Trophoblast cell (in vitro differentiated cells and primary cell): ENCODE measurements at regions not wholly inside any gene's neighbourhood (a gene's known extent, or its start where the extent isn't known, plus 50 kb on each side); places are given as distances from the start of the nearest gene placed in this dataset.
"Not testable (repeated sequence)": the region's sequence is repeated elsewhere in the genome, so short reads cannot be mapped to it uniquely, and the experiment has no call there.

Experiments
- DNase-seq, 2 donors: peaks; one replicate each; pipeline ENCODE4 v3.0.0-alpha.2; 2016
- H2AFZ ChIP-seq: 2 replicates; pipeline ENCODE4 v1.6.1; 2013; ENCODE audit warnings: low read length, moderate library complexity, mild to moderate bottlenecking; ENCODE audit not compliant: insufficient read depth, poor library complexity
- H2AK5ac ChIP-seq: 2 replicates; pipeline ENCODE4 v1.6.1; 2013; ENCODE audit warnings: mild to moderate bottlenecking, low read length
- H2BK120ac ChIP-seq: 2 replicates; pipeline ENCODE4 v1.6.1; 2013; ENCODE audit warnings: low read length, mild to moderate bottlenecking, moderate library complexity; ENCODE audit not compliant: insufficient read depth, poor library complexity
- H2BK12ac ChIP-seq: 2 replicates; pipeline ENCODE4 v1.6.1; 2013; ENCODE audit warnings: mild to moderate bottlenecking, low read length, moderate library complexity
- H2BK5ac ChIP-seq: 2 replicates; pipeline ENCODE4 v1.6.1; 2013; ENCODE audit warnings: low read length, low read depth, moderate library complexity, mild to moderate bottlenecking; ENCODE audit not compliant: poor library complexity
- H3K14ac ChIP-seq: 2 replicates; pipeline ENCODE4 v1.6.1; 2013; ENCODE audit warnings: mild to moderate bottlenecking, low read length
- H3K18ac ChIP-seq: 2 replicates; pipeline ENCODE4 v1.6.1; 2013; ENCODE audit warnings: mild to moderate bottlenecking, low read length
- H3K23ac ChIP-seq: 2 replicates; pipeline ENCODE4 v1.6.1; 2013; ENCODE audit warnings: low read length
- H3K27ac ChIP-seq: 2 replicates; pipeline ENCODE4 v1.5.1; 2013; ENCODE audit warnings: low read depth, mild to moderate bottlenecking, inconsistent platforms, low read length, moderate library complexity
- H3K27me3 ChIP-seq: 2 replicates; pipeline ENCODE4 v1.6.1; 2013; ENCODE audit warnings: inconsistent platforms, mild to moderate bottlenecking, low read length, moderate library complexity; ENCODE audit not compliant: insufficient read depth
- H3K36me3 ChIP-seq, 2 experiments: 1 replicate in 1 of 2; 2 replicates in 1 of 2; pipeline ENCODE4 v1.6.1; 2013; ENCODE audit warnings: low read length in 2 of 2, mild to moderate bottlenecking in 2 of 2, moderate library complexity in 1 of 2; ENCODE audit not compliant: insufficient read depth in 2 of 2, control insufficient read depth in 1 of 2
- H3K4ac ChIP-seq: 2 replicates; pipeline ENCODE4 v1.6.1; 2013; ENCODE audit warnings: low read depth, mild to moderate bottlenecking, low read length, moderate library complexity
- H3K4me1 ChIP-seq, 2 experiments: 1 replicate in 1 of 2; 2 replicates in 1 of 2; pipeline ENCODE4 v1.6.1; 2013; ENCODE audit warnings: low read length in 2 of 2, mild to moderate bottlenecking in 2 of 2, moderate library complexity in 1 of 2; ENCODE audit not compliant: insufficient read depth in 2 of 2, control insufficient read depth in 1 of 2
- H3K4me2 ChIP-seq: 2 replicates; pipeline ENCODE4 v1.6.1; 2013; ENCODE audit warnings: inconsistent platforms, mild to moderate bottlenecking, low read length, moderate library complexity
- H3K4me3 ChIP-seq: 2 replicates; pipeline ENCODE4 v1.5.1; 2013; ENCODE audit warnings: mild to moderate bottlenecking, low read depth, low read length, inconsistent platforms
- H3K79me1 ChIP-seq: one replicate; pipeline ENCODE4 v1.6.1; 2013; ENCODE audit warnings: low read length
- H3K79me2 ChIP-seq: 2 replicates; pipeline ENCODE4 v1.6.1; 2013; ENCODE audit warnings: low read length, mild to moderate bottlenecking; ENCODE audit not compliant: control insufficient read depth, insufficient read depth, poor library complexity
- H3K9ac ChIP-seq: 2 replicates; pipeline ENCODE4 v1.6.1; 2013; ENCODE audit warnings: mild to moderate bottlenecking, low read length
- H3K9me3 ChIP-seq: 2 replicates; pipeline ENCODE4 v1.6.1; 2013; ENCODE audit warnings: low read depth, mild to moderate bottlenecking, control low read depth, inconsistent platforms, low read length; ENCODE audit not compliant: insufficient read depth
- H4K12ac ChIP-seq: 2 replicates; pipeline ENCODE4 v1.6.1; 2013; ENCODE audit warnings: low read depth, mild to moderate bottlenecking, low read length, moderate library complexity
- H4K8ac ChIP-seq: 2 replicates; pipeline ENCODE4 v1.6.1; 2013; ENCODE audit warnings: low read depth, mild to moderate bottlenecking, low read length, moderate library complexity
- H4K91ac ChIP-seq: one replicate; pipeline ENCODE4 v1.6.1; 2013; ENCODE audit warnings: low read depth, mild to moderate bottlenecking, low read length, moderate library complexity
- WGBS: extraction: QIAGEN DNeasy Blood & Tissue Kit; methylation state at CpG from one replicate; pipeline ENCODE4 v1.1.7; 2013; ENCODE audit warnings: missing lambda C conversion rate; ENCODE audit not compliant: insufficient read length, insufficient coverage; ENCODE audit errors: extremely low coverage; 5-methylcytosine and 5-hydroxymethylcytosine counted together

DNA sequence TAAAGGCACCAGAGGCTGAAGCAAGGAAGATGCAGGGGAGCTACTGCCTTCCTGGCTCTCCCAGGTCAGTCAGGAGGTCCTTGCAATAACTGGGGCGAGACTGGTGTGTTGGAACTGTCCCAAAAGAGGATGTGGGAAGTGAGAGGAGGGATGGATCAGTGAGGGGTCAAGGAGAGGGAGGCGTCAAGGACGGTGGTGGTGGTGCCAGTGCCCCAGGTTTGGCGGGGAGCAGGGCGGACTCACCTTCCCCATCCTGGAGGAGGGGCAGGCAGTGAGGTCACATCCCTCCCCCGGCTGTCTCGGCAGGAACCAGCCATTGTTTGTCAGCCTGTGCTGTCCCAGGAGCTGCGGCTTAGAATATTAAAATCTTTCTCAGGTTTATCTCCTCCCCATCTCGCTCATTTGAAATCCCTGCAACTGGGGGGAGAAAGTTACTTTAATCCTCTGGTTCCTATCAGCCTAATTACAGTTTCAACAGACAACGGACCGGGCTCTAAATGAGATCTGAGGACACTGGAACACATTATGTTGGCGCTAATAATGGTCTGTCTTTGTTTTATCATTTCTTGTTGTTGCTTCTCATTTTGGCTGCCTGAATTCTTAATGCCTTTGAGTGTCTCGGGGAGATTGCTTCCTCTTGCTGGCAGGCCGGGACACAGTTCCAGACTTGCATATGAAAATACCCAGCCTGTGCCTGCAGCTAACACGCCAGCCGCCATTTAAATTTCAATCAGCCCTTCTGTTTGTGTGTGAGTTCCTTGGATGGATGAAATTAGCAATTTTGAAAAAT is 387.5 kb downstream of the RPS24 start:
- Histone ChIP-seq H2BK5ac (no peak overlapping the region), H3K4me1 (peaks cover 11 to 18% of the 10 kb centered on the region in 2 experiments), H4K8ac (no peak overlapping the region), H3K27me3 (no peaks in the 10 kb centered on the region), H3K79me1 (peaks cover 14% of the 10 kb centered on the region), H3K9me3 (peaks cover 2% of the 10 kb centered on the region), H3K79me2 (no peaks in the 10 kb centered on the region), H3K27ac (no peak overlapping the region), H3K14ac (no peak overlapping the region), H2BK12ac (peak overlapping the region; percentile 58), H3K9ac (no peak overlapping the region), H3K36me3 (peaks cover 0 to 2% of the 10 kb centered on the region in 2 experiments), H4K91ac (peak overlapping the region; percentile 58), H4K12ac (no peak overlapping the region), H2AFZ (no peak overlapping the region), H3K18ac (no peak overlapping the region), H2BK120ac (peak overlapping the region; percentile 30), H3K4me2 (no peak overlapping the region), H2AK5ac (peak overlapping the region; percentile 37), H3K4me3 (no peak overlapping the region), H3K23ac (no peak overlapping the region), H3K4ac (no peak overlapping the region)
- no peak for DNase-seq
- WGBS = no CpG with 5 or more reads among the region's 16 CpGs

DNA sequence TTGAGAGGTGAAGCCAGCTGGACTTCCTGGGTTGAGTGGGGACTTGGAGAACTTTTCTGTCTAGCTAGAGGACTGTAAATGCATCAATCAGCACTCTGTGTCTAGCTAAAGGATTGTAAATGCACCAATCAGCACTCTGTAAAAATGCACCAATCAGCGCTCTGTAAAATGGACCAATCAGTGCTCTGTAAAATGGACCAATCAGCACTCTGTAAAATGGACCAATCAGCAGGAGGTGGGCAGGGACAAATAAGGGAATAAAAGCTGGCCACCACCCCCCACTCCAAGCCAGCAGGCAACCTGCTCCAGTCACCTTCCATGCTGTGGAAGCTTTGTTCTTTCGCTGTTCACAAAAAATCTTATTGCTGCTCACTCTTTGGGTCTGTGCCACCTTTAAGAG is 390.4 kb downstream of the RPS24 start:
- not testable (repeated sequence) for H2BK120ac ChIP-seq, H4K12ac ChIP-seq, H3K79me2 ChIP-seq, H3K79me1 ChIP-seq, DNase-seq, H3K36me3 ChIP-seq, H3K14ac ChIP-seq, H3K4me2 ChIP-seq, H3K4me1 ChIP-seq, H4K91ac ChIP-seq, H2BK12ac ChIP-seq, H3K4ac ChIP-seq, H2AK5ac ChIP-seq, H3K27ac ChIP-seq, H2AFZ ChIP-seq, H3K9me3 ChIP-seq, H3K4me3 ChIP-seq, H4K8ac ChIP-seq, H3K9ac ChIP-seq, H2BK5ac ChIP-seq, H3K23ac ChIP-seq, H3K18ac ChIP-seq, H3K27me3 ChIP-seq
- no CpG with 5 or more reads among the region's 2 CpGs for WGBS

DNA sequence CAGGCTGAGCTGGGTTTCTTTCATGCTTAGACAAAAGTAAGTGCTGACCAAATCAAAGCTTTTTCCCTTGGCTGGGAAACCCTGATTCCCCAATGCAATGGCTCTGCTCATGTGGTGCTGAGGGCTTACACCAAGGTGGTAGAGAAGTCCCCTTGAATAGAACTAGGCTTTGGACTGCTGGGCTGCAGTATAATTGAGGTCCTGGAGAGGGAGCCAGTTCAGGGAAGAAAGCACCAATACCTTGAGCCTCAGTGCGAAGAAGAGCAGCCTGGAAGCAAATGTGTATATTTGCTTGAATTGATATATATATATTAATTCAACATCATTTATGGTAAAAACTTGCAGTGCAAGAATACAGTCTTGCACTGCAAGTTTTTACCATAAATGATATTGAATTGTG is 391.1 kb downstream of the RPS24 start:
- no peak overlapping the region for H4K12ac ChIP-seq
- peak in 1 of 2 donors; percentile 6 for DNase-seq
- no peak overlapping the region for H3K23ac ChIP-seq
- no peaks in the 10 kb centered on the region for H3K9me3 ChIP-seq
- peaks cover 5% of the 10 kb centered on the region for H3K79me1 ChIP-seq
- H2BK120ac ChIP-seq = no peak overlapping the region
- no peak overlapping the region for H3K9ac ChIP-seq
- peaks cover 0 to 5% of the 10 kb centered on the region in 2 experiments for H3K4me1 ChIP-seq
- H3K79me2 ChIP-seq = no peaks in the 10 kb centered on the region
- H4K91ac ChIP-seq = peak overlapping the region; percentile 29
- WGBS = no CpG with 5 or more reads among the region's 1 CpG
- peaks cover 0 to 2% of the 10 kb centered on the region in 2 experiments for H3K36me3 ChIP-seq
- no peak overlapping the region for H3K4ac ChIP-seq
- H3K27me3 ChIP-seq = no peaks in the 10 kb centered on the region
- H2BK5ac ChIP-seq = no peak overlapping the region
- H3K18ac ChIP-seq = no peak overlapping the region
- no peak overlapping the region for H3K4me3 ChIP-seq
- no peak overlapping the region for H3K4me2 ChIP-seq
- no peak overlapping the region for H3K14ac ChIP-seq
- no peak overlapping the region for H4K8ac ChIP-seq
- H2AK5ac ChIP-seq = no peak overlapping the region
- no peak overlapping the region for H2AFZ ChIP-seq
- H3K27ac ChIP-seq = no peak overlapping the region
- H2BK12ac ChIP-seq = peak overlapping the region; percentile 66

DNA sequence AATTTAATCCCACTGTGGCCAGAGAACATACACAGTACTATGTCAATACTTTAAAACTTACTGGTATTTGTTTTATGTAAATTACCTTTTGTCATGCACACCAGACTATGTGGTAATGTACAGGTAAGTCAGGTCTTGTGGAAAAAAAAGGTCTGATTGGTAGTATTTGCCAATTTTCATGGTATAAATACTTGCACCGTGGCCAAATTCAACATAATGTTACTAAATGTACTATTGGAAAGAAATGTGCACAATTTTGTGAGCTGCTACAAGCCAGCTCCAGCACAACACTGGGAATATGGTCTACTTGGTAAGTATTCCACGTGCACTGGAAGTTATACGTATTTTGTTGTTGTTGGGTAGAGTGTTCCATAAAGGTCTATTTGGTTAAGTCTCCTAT is 392.5 kb downstream of the RPS24 start:
- Histone ChIP-seq H3K4me1 (peaks cover 0 to 2% of the 10 kb centered on the region in 2 experiments), H3K18ac (no peak overlapping the region), H2BK120ac (no peak overlapping the region), H4K8ac (no peak overlapping the region), H3K4me2 (no peak overlapping the region), H3K27me3 (no peaks in the 10 kb centered on the region), H2AK5ac (no peak overlapping the region), H3K79me2 (no peaks in the 10 kb centered on the region), H2BK5ac (no peak overlapping the region), H4K91ac (no peak overlapping the region), H3K23ac (no peak overlapping the region), H3K4me3 (no peak overlapping the region), H3K4ac (no peak overlapping the region), H3K79me1 (peaks cover 2% of the 10 kb centered on the region), H3K9me3 (no peaks in the 10 kb centered on the region), H3K9ac (no peak overlapping the region), H2AFZ (no peak overlapping the region), H3K27ac (no peak overlapping the region), H2BK12ac (no peak overlapping the region), H3K14ac (no peak overlapping the region), H3K36me3 (peaks cover 0 to 2% of the 10 kb centered on the region in 2 experiments), H4K12ac (no peak overlapping the region)
- WGBS = no CpG with 5 or more reads among the region's 3 CpGs
- DNase-seq = no peak
